GM18498 (cell line): ENCODE measurements at regions not wholly inside any gene's neighbourhood (a gene's known extent, or its start where the extent isn't known, plus 50 kb on each side); places are given as distances from the start of the nearest gene placed in this dataset.

ENCODE experiments used
- ATAC-seq: cut with Tn5 transposase; IDR thresholded peaks from one replicate; pipeline ENCODE4 v1.9.1; 2021; ENCODE audit warnings: mild to moderate bottlenecking, moderate library complexity; ENCODE audit not compliant: unreplicated experiment

DNA sequence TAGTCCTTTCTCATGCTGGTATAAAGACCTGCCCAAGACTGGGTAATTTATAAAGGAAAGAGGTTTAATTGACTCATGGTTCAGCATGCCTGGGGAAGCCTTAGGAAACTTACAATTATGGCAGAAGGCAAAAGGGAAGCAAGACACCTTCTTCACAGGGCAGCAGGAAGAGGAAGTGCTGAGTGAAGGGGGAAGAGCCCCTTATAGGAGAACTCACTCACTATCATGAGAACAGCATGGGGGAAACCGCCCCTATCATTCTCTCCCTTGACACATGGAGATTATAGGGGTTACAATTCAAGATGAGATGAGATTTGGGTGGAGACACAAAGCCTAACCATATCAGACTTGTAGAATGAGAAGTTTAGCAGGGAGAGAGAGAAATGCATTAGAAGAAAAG, 373.3 kb upstream of the DIAPH2 start:
- ATAC-seq, result no peak

DNA sequence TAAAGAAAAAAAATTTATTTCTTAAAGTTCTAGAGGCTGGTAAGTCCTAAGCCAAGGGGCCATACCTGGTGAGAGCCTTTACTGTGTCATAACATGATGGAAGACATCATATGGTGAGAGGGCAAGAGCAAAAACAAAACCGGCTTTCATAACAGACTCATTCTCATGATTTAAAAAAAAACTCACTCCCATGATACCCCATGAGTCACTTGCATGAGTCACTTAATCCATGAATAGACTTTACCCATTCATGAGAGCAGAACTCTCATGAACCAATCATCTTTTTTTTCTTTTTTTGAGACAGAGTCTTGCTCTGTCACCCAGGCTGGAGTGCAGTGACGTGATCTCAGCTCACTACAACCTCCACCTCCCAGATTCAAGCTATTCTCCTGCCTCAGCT, 369.7 kb upstream of the DIAPH2 start:
- no peak for ATAC-seq

DNA sequence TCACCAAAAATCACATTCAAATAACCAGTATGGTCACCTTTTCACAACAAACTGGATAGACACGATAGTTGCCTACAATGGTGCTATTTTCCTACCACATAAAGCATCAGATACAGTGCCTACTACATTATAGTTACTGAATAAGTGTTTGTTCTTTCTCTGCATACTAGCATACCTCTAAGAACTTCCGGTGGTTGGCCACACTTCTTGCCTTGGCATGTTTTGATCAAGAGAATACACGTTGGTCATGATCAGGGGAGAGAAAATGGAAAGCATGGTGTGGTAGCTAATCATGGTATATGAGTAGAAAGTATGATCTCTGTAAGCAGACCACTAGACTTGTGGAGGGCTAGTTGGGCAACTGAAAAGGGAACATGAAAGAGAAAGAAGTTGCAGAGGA, 322.8 kb upstream of the DIAPH2 start:
- no peak for ATAC-seq

DNA sequence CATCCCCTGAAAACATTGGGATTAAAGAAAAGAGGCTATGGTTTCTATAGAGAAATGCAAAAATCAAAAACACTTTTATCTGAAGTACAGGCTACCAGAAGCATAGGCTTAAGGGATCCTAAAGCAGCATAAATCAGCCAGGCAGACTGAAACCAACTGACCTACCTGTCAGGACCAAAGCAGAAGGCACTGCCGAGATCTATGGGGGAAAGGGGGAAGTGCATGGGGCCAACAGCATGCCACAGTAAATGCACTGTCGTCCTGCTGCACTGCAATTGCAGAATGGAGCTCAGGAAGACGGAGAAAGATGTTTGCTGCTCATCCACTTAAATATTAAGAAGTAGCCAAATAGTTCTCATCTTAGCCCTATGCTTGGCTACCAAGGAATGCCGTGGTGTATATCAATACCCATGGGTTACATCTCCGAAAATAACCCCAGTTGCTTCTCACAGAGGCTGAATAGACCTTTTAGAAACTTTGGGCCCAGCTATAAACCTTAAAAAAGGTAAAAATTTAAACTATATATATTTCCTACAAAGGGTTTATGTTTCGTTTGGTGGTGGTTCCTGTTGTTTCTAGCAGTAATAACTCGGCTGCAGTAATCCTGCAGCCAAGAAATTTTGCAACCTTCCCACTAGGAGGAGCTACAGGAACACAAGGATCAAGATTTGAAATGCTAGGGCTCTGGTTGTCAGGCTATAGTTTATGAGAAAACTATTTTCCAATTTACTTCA, 312.2 kb upstream of the DIAPH2 start:
- ATAC-seq, result peak; percentile 74

DNA sequence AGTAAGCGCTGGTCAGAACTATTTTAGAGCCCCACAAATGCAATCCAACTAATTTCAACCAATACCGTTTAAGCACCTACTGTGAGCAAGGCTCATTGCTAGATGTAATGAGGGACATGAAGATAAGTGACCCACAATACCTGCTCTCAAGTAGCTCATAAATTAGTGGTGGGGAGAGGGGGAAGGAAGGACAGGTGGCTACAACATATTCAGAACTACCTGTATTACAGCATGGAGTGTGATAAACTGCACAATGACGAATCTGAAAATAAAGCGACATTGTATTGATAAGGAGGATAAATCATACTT, 311.6 kb upstream of the DIAPH2 start:
- ATAC-seq, result no peak

DNA sequence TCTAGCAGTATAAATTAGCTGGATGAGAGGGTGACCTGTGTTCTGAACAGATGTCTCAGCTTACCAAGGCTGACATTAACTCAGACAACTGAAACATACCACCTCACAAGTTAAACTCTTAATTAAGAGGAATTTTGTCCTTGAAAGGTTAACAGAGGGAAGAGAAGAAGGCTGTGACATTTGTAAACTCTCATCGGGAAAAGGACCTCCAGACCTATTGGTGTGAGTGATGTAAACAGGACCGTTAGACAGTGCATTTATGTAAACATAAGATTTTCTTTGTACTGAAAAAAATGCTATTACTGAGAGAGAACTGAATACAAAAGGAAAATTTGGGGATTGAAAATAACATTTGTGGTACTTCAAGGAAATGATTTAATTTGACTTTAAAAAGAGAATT, 308.4 kb upstream of the DIAPH2 start:
- ATAC-seq, result no peak

DNA sequence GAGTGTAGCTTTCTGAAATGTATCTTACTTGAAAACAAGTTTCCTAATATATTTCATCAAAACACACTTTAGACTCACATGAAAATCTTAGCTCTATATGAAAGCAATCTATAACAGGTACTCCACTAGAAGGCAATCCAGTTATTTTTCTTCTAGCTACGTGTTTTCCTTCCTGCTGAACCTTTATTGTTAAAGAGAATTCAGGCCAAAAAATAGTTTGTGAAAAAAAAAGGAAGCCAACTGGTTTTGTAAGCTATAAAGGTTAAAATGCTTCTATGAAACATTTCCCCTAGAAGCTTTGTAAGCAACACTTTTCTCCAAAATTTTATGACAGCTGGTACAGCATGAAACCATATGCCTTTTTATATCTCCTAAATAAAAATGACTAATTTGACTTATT, 304.7 kb upstream of the DIAPH2 start:
- no peak for ATAC-seq

DNA sequence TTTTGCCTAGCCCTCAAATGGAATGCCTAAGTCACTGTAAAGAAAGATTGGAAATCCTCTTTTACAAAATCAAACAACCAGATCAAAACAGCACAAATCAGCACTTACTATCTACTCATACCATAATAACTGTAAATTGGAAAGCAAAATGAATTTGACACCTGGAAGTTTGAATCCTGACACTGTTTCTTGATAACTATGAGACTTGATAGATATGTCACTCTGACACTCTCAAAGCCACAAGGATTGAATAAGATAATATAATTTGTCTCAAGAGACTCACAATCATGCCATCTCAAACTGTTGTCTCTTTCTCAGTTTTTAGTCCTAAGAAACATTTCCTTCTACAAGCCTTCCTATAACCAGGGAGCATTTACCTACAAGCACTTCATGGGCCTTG, 302.6 kb upstream of the DIAPH2 start:
- no peak for ATAC-seq

DNA sequence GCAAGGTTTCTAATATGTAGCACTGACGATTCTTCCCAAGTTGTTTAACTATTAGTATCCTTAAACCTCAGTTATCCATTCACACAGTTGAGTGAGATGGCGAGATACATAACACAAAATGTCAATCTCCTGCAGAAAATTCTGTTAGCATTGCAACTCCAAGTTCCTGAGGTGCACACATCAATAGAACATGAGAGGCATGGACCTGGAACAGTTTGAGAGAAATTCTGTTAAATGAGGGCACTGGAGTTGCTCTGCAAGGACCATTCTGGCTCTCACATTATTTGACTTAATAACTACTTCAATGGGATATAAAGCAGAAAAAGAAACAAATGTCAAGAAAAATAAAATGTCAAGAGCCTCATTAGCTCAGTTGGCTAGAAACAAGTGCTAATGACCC, 301.2 kb upstream of the DIAPH2 start:
- no peak for ATAC-seq

DNA sequence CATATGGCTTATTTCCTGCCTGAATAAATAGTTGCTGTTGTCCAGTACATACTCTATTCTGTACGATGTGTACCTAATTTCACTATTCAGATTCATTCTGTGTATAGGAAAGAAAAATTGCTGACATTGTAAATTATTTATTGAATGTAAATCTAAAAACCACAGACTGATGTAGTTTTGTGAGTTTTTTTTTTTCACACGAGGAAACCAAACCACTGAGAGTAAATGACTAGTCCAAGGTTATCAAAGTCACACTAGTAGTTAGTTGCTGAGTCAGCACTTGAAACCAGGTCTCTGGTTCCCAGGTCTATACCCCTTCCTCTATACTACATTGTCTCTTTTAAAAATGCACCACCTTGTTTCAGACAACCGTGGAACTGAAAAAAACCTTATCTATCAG, 298.3 kb upstream of the DIAPH2 start:
- no peak for ATAC-seq

DNA sequence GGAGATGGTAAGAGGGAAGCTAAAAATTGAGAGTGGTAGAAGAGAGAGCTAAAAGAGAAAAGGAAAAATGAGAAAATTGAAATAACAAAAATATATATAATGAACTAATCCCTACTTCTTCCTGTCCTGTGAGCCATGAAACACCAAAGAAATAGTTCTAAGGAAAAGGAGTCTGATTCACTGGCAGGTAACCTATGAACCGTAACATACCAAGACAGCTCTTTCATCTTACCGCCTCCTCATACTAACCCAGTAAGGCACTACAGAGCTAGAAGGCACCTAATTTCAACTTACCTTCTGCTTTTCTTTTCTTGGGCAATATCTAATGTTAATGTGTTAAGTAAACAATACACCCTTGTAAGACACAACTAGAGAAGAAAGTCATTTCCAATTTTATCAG, 297.7 kb upstream of the DIAPH2 start:
- no peak for ATAC-seq

DNA sequence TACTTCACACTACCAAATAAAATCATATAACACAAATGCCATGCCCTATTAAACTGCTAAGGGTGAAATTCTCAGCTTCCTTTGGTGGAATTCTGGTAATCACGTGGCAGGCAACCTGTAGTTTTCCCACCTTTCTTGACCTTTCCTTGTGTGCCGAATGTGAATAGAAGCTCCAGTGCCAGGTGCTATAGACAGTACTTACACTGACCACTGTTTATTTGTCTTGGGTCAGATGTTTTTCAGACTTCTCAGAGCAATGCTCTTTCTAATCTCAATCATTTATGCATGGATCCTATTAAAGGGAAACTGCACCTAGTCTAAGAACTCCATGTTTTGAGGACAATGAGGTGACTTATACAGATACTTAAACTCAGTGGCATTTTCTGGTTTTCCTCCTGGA, 296.8 kb upstream of the DIAPH2 start:
- ATAC-seq, result no peak

DNA sequence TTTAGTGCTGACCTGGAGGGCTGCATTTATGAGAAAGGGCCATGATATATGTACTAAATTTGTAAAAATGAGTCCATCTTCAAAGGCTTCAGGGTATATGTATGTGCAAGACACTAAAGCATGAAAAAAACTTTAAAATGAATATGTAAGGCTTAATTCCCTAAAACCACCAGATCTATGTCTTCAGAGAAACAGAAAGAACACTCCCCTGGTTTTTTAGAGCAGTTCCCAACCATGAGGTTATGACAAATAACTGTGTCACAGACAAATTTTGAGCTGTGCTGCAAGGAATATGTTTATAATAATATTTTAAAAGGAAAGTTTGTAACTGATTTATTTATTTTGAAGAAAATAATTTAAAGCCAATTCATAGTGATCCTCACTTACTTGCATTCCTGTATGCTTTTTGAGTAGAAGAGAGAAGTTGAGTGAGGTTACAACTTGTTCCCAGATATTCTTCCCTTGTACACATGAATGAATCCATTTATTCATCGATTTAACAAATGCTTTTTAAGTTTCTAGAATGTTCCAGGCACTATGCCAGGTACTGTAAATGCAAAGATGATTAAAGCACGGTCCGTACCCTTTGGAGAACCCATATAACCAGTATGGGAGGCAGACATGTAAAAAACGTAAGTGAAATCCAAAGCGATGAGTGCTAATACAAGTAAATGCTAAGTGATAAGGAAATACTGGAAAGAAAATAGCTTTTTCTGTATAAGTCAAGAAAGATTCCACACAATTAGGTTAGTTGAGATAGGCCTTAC, 295.2 kb upstream of the DIAPH2 start:
- no peak for ATAC-seq

DNA sequence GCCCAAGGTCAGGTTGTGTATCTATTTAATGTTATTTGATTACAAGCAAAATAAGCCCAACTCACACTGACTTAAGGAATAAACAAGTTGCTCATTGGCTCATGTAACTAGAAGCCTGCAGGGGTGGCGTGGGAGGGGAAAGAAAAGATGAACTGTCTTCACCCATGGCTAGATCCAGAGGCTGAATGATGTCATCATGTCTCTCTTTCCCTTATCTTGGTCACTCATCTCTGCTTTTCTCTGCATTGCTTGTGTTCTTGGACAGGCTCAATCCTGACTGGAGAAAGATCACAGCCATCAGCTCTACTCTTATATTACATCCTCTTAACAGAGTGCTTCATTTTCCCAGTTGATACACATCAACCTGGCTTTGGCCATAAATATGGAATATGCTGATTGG, 290.0 kb upstream of the DIAPH2 start:
- no peak for ATAC-seq

DNA sequence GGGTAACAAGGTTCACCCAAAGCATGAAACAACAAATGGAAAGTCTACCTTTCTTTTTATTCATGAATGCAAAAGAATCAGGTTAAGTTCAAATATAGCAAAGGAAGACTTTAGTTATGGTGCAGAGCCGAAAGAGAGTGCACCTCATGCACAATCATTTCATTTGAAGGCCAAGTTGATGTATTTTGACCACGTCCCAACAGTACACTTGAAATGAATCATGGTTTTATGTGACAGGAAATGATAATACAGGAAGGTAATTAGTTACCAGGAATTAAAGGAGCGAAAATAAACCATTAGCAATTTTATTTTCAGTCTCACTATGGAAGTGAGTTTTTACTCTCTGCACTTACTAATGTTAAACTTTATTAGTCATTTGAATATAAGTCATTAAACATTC, 281.2 kb upstream of the DIAPH2 start:
- ATAC-seq, result no peak

DNA sequence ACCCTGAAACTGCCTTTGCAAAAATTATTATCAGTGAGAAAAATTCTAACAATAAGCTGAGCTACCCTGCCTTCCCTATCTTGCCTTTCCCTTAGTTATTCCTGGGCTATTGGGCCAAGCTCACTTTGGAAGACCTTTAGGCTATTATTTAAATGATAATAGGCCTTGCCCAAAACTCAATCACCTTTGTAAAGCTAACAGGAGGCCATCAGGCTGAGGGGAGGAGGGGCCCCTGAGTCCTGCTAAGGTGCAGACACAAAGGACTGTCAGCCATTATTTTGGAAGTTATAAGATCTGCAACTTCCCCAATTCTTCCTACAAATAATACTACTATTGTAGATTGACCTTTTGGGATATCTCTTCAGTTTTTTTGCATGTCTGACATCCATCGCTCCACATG, 278.8 kb upstream of the DIAPH2 start:
- no peak for ATAC-seq

DNA sequence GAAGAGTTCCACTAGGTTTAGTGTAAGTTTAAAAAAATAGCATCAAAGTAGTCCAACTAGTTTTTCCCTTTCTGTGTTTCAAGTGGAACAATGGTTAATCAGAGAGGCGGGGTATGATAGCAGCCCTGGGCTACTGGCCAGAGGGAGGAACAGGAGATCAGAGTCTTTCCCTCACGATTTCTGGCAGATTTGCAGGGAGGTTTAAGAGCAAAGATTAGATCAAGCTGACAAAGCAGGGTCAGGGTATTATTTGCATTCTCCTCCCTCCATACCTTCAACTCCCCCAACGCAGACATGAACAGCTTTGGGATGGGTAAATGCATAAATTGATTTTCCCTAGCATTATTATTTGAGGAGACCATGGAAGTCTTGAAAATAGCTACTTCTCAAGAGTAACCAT, 277.6 kb upstream of the DIAPH2 start:
- no peak for ATAC-seq

DNA sequence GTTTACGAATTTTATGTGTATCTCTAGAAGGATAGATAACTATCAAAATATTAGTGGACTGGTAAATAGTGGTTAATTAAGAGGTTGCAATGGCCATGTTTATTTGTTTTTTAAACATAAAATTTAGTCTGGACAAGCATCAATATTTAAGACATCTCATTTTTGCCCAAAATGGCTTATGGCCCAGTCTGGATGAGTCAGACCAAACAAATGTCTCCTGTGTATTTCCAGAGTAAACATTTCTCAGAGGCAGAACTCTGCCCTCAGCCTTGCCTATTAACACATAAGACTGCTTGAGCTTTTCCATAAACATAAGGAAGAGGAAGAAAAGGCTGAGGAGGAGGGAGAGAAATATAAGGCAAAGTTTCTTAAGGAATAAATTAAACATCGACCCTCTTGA, 277.1 kb upstream of the DIAPH2 start:
- ATAC-seq, result no peak

DNA sequence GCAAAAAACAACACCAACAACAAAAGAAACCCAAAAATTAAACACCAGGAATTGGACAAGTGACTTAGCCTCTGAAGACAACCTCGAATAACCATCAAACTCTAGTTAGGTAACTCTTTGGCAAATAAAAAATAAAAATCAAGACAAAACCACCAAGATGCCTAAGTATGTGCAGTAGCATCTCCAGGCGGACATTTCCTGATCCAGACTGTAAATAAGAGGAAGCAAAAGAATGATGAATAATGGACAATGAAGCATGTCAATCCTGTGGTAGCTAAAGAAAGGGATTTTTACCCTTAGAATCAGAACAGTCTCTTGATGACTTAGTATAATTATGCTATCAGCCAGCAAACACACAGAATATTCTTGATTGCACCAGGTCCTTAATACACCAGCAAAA, 276.7 kb upstream of the DIAPH2 start:
- ATAC-seq, result no peak

DNA sequence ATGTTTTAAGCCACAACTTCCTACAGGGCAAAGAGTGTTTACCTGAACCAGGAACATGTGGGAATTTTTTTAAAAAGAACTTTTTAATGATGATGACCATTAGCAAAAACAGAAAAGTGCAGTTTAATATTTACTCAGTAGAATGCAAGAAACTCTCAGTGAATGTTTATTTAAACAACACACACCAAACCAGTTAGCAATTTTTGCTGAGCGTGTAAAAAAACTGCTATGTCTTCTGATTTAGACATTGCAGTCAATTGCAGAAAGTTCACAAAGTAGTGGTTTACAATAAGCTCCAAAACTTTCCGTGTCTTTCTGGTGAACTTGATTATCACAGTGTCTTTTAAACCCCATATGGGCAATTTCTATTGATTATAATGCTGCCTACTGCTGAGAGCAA, 273.7 kb upstream of the DIAPH2 start:
- ATAC-seq, result no peak

DNA sequence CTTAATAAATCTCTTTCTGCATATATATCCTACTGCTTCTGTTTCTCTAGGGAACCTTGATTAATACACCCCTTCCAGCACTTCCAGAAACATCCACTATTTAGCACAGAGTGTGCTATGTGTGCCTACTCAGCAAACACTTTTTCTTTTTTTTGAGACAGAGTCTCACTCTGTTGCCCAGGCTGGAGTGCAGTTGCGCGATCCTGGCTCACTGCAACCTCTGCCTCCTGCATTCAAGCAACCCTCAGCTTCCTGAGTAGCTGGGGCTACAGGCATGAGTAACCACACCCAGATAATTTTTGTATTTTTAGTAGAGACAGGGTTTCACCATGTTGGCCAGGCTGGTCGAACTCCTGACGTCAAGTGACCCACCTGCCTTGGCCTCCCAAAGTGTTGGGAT, 266.9 kb upstream of the DIAPH2 start:
- ATAC-seq, result no peak

DNA sequence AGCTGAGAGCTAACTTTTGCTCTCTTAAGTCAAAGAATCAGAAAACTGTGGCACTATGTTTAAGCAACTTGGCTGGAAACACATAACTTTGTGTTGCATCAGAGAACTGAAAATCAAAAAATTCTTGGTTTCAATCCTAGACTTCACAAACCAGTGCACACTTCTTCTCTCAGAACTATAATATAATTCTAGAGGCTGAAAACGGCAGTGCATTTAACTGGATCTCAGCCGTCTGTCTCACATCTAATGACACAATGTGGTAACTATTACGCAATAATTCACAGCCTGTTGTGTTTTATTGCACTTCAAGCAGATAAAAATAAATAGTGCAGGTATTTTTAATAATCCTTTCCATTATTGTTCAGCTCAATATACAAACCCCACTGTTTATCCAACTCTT, 260.6 kb upstream of the DIAPH2 start:
- ATAC-seq, result no peak

DNA sequence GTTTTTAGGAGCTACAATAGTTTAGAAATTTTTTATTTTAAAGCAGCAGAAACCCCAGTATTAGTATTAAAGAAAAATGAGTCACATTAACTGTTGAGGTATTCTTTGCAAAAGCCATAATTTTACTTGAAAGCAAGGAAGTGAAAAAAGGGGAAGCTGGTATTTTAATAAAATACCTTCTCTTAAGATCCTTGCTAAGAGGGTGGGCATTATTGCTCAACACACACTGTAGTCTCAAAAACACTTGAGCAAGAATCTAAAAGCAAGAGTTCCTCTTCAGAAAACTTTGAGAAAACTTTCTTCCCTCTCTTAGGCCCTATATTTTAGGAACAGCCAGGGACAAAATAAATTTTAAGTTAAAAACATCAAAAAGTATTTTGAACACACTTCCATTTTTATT, 259.4 kb upstream of the DIAPH2 start:
- no peak for ATAC-seq
